ENCODE measurements at regions not wholly inside any gene's neighbourhood (a gene's known extent, or its start where the extent isn't known, plus 50 kb on each side); places are given as distances from the start of the nearest gene placed in this dataset.
"Not testable (repeated sequence)": the region's sequence is repeated elsewhere in the genome, so short reads cannot be mapped to it uniquely, and the experiment has no call there.

DNA sequence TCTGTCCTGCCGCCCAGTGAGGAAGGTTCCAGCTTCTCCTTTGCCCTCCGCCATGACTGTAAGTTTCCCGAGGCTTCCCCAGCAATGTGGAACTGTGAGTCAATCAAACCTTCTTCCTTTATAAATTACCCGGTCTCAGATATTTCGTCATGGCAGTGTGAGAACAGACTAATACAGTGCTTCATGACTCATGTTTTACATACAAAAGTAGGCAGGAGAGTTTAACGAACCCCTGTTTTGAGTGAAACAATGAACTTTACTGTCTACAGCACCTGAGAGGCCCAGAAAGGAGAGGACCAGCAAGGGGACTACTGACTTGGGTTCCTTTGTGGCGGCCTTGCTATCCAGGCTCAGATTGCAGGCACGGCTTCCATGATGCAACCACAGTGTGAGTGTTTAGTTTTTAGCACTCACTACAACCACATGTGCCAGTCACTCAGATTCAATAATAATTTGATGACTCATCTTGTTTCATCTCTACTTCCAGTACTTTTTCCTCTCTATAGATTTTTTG lies 139.1 kb upstream of the CLINT1 start:
- DNase-seq: no peak

GRCh38 chr5:157994906-157995519 lies 136.1 kb upstream of the CLINT1 start:
- DNase-seq: peak; percentile 33

GRCh38 chr5:157993986-157994691 lies 135.2 kb upstream of the CLINT1 start:
- DNase-seq: no peak

GRCh38 chr5:157993201-157993600 lies 134.3 kb upstream of the CLINT1 start:
- no peak for DNase-seq

DNA sequence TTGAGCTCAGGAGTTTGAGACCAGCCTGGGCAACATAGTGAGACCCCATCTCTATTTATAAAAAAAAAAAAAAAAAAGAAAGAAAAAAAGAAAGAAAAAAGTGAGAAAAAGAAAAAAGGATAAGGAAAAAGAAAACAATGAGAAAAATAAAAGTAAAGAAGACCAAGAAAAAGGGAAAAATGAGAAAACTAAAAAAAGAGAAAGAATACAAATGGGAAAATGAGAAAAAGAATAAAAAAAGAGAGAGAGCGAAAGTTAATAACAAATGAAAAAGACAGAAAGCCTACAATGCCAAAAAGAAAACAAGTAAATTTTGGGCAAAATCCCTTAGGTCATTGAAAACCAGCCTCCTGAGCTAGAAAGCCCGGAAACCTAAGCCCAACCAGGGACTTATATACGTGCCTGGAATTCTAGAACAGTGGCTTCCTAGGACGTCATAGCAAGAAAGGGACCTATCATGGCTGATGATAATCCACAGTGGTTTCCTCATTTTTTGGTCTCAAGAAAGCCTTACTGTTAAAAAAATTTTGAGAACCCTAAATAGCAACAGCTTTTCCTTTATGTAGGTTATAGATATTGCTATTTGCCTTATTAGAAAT lies 131.7 kb upstream of the CLINT1 start:
- DNase-seq: no peak

DNA sequence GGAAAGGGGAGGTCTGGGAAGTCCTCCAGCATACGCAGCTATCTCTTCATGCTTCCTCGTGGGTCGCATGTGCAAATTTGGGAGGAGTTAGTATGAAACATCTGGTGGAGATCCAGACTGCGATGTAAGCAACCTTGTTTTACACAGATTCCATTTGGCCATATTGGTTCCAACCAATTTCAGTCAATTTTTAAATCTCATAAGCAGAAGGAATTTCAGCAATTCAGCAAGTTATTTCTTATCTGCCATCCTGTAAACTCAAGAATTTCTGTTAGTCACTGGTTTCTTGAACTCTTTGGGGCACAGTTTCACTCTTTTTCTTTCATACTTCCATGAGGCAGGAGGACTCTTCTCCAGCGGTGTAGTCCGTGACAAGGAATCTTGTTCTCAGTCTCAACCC lies 130.4 kb upstream of the CLINT1 start:
- DNase-seq: peak; percentile 20

GRCh38 chr5:157987259-157987658 lies 128.3 kb upstream of the CLINT1 start:
- DNase-seq: no peak

GRCh38 chr5:157986431-157986990 lies 127.6 kb upstream of the CLINT1 start:
- no peak for DNase-seq

DNA sequence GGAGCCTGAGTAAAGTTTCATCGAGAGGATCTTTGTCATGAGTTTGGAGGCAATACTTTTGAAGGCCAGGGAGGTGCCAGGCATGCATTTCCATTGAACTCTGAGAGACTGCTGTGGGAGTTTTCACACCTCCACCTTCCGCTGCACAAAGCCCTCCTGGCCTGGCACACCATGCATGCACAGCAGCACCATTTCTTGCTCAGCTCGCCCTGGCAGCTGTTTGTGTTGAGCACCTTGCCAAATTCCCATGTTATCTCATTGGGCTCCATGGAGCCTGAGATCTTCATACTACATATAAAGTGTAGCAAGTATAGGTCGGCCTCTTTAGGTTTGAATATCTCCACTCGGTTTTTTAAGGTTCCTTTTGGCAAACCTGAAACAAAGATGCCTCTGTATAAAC lies 125.7 kb upstream of the CLINT1 start:
- DNase-seq: no peak

- no peak for DNase-seq
These were observed 125.1 kb upstream of the CLINT1 start for GRCh38 chr5:157983906-157984551.

DNA sequence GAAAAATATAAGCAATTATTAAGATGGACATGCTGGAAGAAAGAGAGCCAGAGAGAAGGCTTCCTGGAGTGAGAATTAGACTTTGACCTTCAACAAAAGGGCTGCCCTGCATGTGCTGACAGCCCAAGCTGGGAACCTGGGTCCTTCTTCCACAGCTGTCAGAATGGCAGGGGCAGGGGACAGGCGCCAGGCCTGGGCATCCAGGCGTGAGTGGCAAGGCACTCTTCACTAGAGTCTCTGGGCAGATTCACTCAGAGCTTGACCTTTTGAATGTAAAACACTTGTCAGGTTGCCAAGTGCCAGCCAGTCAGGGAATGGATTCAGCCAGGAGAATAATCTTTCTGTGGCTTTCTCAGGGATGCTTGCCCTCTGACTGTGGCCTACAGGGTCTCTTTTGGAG lies 119.1 kb upstream of the CLINT1 start:
- no peak for DNase-seq

GRCh38 chr5:157976429-157976828 lies 117.5 kb upstream of the CLINT1 start:
- DNase-seq: no peak

- DNase-seq: no peak
These were observed 113.6 kb upstream of the CLINT1 start for GRCh38 chr5:157972579-157972978.

- DNase-seq: no peak
These were observed 112.7 kb upstream of the CLINT1 start for GRCh38 chr5:157971571-157972216.

GRCh38 chr5:157968570-157968969 lies 109.6 kb upstream of the CLINT1 start:
- not testable (repeated sequence) for DNase-seq

DNA sequence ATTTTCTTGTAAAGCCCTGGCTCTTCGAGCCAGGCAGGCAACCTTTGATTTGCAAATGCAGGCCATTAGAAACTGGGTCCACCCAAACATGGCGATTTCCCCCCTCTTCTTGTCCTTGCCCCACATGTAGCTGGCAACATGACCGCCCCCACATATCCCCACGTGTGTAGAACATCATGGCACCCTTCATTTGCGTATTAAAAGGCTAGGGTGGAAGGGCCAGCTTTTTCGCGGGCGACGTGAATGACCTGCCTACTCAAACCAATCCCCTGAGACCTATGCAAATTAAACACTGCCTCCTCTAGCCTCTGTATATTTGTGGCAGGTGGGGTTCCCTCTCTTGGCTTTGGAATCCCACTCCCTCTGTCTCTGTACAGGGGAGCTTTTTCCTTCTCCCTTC lies 107.0 kb upstream of the CLINT1 start:
- no peak for DNase-seq

DNA sequence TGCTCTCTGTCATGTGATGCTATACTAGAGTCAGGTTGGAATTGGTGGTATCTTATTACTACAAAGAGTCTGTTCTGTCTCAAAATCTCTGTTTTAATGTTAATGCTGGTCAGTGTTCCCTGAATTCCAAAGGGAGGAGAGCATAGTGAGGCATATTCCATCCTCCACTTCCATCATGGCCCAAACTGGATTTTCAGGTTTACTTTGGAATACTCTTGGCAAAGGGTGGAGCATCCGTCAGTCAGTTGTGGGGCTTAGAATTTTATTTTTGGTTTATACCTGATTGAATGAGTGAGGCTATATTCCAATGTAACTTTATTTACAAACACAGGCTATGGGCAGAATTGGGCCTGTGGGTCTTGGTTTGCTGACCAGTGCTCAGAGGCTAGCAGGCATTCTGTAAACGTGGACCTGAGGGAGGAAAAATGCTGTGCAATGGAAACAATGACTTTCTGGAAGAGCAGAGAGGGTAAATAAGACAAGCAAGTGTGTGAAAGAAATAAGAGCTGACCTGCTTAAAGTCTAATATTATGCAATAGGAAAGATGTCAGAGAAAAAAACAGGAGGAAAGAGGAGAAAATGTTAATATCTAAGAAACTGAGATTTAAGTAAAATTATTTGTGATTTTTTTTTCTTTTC lies 106.2 kb upstream of the CLINT1 start:
- no peak for DNase-seq

DNA sequence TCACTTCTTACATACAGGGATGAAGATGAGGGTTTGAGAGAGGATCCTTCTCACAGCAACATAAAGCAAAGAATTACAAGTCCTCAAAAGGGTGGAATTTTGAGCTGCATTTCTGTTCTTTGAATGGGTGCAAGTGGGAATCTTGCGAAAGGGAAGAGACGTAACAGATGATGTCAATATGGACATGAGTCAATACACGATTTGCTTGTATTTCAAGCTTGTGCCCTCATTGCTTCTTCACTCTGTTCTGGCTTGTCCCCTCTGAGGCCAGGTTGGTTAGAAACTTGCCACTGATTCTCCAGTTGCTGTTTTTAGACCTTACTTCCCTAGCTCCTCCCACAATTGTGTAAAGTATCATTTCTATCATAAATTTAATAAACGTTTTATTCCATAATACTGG lies 104.8 kb upstream of the CLINT1 start:
- no peak for DNase-seq

DNA sequence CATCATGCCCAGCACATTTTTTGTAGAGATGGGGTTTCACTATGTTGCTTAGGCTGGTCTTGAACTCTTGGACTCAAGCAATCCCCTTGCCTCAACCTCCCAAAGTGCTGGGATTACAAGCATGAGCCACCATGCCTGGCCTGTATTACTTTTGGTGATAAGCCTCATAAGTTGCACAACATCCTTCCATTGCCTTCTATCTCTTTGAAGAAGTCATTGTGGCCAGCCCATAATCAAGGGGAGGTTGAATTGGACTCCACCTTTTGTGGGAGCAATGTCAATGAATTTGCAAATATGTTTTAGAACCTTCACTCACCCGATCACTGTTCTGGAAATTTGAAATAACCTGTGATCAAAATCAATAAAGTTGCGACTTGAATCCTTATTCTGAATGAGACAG lies 104.3 kb upstream of the CLINT1 start:
- no peak for DNase-seq

DNA sequence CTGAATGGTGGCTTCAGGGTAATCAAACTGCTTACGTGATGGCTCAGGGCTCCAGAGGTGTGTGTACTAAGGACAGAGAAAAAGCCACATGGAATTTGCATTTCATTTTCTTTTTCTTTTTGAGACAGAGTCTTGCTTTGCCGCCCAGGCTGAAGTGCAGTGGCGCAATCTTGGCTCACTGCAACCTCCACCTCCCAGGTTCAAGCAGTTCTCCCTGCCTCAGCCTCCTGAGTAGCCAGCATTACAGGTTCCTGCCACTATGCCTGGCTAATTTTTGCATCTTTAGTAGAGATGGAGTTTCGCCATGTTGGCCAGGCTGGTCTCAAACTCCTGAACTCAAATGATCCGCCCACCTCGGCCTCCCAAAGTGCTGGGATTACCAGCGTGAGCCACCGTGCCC lies 103.7 kb upstream of the CLINT1 start:
- DNase-seq: not testable (repeated sequence)

DNA sequence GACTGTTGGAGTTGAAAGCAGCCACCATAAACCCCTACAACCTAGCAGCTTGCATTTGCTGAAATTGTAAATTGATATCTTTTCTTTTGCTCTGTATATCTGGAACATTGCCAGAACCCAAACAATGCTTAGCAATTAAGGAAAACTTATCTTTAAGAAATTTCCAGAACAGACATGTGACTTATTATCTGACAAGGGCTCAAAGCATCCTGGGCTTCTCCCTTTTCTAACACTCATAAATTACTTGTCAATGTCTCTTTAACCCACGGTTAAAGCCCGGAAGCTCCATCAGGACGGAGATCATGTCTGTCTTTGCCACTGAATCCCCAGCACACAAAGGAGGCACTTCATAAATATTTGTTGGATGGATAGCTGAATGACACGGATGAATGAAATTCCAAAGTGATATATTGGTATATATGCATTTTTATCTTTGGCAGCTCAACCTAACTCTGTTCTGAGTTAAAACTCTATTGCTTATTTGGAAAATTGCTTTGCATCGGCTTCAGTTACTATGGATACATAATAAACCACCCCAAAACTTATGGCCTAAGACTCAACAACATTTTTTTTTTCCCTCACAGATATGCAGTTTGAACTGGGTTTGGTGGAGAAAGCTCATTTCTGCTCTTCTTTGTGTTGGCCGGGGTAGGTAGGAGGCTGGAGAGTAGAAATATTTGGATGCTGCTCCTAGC lies 103.1 kb upstream of the CLINT1 start:
- no peak for DNase-seq

DNA sequence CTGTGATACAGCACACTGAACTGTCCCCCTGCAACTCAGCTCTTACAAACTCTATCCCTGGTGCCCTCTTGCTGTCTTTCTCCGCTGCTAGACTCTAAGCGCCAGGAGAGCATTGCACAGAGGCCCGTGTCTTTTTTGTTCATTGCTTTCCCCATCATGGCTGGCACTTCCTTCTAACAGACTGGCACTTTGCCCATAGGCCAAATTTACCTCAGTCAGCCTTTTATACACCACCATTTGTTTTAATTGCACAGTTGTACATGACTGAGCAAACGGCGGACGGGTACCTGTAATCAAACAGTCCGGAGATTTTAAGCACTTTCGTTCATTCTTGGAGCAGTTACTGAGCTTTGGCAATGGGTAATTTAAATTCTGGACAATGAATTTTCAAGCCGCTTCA lies 102.2 kb upstream of the CLINT1 start:
- no peak for DNase-seq

Data from NCI-H226 (cell line).